Retina (tissue), 1 donor: ENCODE measurements at regions not wholly inside any gene's neighbourhood (a gene's known extent, or its start where the extent isn't known, plus 50 kb on each side); places are given as distances from the start of the nearest gene placed in this dataset.
A peak's percentile ranks its signal among the peaks of the same experiment; 100 is the strongest.

Source experiments
- DNase-seq: peaks from one replicate; pipeline ENCODE4 v3.0.0-alpha.2; 2016

GRCh38 chr17:27974531-27975145 is 67.8 kb upstream of the NLK start:
- no peak for DNase-seq

GRCh38 chr17:27975146-27976011 is 67.1 kb upstream of the NLK start:
- no peak for DNase-seq

- no peak for DNase-seq
Measured at GRCh38 chr17:27976331-27976730, 66.1 kb upstream of the NLK start.

- DNase-seq: peak; percentile 30
Measured at GRCh38 chr17:27977751-27978688, 64.5 kb upstream of the NLK start.

GRCh38 chr17:27978689-27979175 is 63.7 kb upstream of the NLK start:
- DNase-seq: no peak

- no peak for DNase-seq
Measured at GRCh38 chr17:27980043-27980442, 62.4 kb upstream of the NLK start.

- DNase-seq: no peak
Measured at GRCh38 chr17:27981978-27982377, 60.5 kb upstream of the NLK start.

GRCh38 chr17:27982688-27983087 is 59.8 kb upstream of the NLK start:
- no peak for DNase-seq

GRCh38 chr17:27983853-27984252 is 58.6 kb upstream of the NLK start:
- no peak for DNase-seq

- DNase-seq: no peak
Measured at GRCh38 chr17:27984404-27984803, 58.1 kb upstream of the NLK start.

- no peak for DNase-seq
Measured at GRCh38 chr17:27984816-27985215, 57.7 kb upstream of the NLK start.

- DNase-seq: no peak
Measured at GRCh38 chr17:27985306-27985705, 57.2 kb upstream of the NLK start.

- DNase-seq: no peak
Measured at GRCh38 chr17:27985736-27986399, 56.6 kb upstream of the NLK start.

- no peak for DNase-seq
Measured at GRCh38 chr17:27986805-27987684, 55.4 kb upstream of the NLK start.

GRCh38 chr17:27989046-27989445 is 53.4 kb upstream of the NLK start:
- DNase-seq: no peak

GRCh38 chr17:27990100-27990499 is 52.4 kb upstream of the NLK start:
- DNase-seq: no peak

GRCh38 chr17:27990979-27991378 is 51.5 kb upstream of the NLK start:
- DNase-seq: no peak

- DNase-seq: no peak
Measured at GRCh38 chr17:27991462-27991993, 50.9 kb upstream of the NLK start.
